Astrocyte of the cerebellum (primary cell): ENCODE measurements at regions not wholly inside any gene's neighbourhood (a gene's known extent, or its start where the extent isn't known, plus 50 kb on each side); places are given as distances from the start of the nearest gene placed in this dataset.
"Not testable (repeated sequence)": the region's sequence is repeated elsewhere in the genome, so short reads cannot be mapped to it uniquely, and the experiment has no call there.

Experiments
- DNase-seq: peaks from one replicate; pipeline ENCODE4 v3.0.0-alpha.2; 2011; ENCODE audit warnings: low read depth
- H3K4me3 ChIP-seq: 2 replicates; pipeline ENCODE4 v1.5.1; 2011; ENCODE audit warnings: mild to moderate bottlenecking, low read depth, low read length, moderate library complexity
- CTCF ChIP-seq: IDR thresholded peaks from 2 replicates; pipeline ENCODE4 v1.5.1; 2012; ENCODE audit warnings: low read length, low read depth, moderate library complexity, mild to moderate bottlenecking; ENCODE audit errors: missing control alignments
- in situ Hi-C: cut with HindIII; loops from 2 replicates; pipeline ENCODE4 v1.10.0; 2017; ENCODE audit warnings: low sequenced_read_pairs

GRCh38 chr6:85912582-85912981, 269.9 kb upstream of the SYNCRIP start:
- DNase-seq: no peak
- in situ Hi-C loops: no loop called here
- no peak for TF ChIP-seq CTCF

DNA sequence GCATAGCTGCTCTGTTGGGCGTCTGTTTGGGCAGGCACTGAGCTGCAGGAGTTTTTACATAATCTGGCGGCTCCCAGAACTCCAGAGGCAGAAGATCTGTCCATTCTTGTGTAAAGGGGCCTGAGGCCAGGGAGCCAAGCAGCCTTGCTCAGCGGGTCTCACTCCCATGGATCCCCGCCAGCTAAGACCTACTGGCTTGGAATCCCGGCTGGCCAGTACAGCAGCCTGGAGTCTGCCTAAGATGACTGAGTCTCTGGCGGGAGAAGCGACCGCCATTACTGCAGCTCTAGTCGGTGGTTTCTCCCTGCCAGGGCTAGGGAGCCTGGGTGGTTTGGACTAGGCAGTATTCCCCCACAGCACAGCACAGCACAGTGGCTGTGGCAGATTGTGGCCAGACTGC, 268.4 kb upstream of the SYNCRIP start:
- H3K4me3 ChIP-seq: no peak overlapping the region
- in situ Hi-C loops: no loop called here
- no peak for DNase-seq
- TF ChIP-seq CTCF: no peak

More at GRCh38 chr6:85912582-85912981, 269.9 kb upstream of the SYNCRIP start:
- no peak overlapping the region for H3K4me3 ChIP-seq

- in situ Hi-C loops, DNase-seq, H3K4me3 ChIP-seq: not testable (repeated sequence)
Observed at GRCh38 chr6:85908120-85908519, 265.4 kb upstream of the SYNCRIP start.

GRCh38 chr6:85892346-85892745, 249.7 kb upstream of the SYNCRIP start:
- no peak overlapping the region for H3K4me3 ChIP-seq
- TF ChIP-seq CTCF: no peak
- in situ Hi-C loops: no loop called here
- DNase-seq: no peak

DNA sequence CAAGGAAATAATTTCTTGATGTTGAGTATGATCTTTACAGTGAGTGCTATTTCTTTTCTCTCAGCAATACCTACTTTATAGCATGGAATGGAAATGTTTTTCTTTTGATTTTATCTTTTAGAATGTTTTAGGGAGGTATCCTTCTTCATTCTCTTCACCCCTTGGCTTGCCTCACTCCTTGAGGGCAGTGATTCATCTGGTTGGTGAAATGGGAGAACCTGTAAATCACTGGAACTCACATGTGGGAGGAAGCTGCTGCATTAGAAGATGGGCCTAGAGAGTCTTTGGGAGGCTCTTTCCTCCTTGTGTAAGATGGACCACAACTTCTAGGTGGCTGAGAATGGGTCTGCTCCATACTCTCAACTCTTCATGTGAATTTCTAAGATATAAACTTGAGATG, 244.8 kb upstream of the SYNCRIP start:
- no peak overlapping the region for H3K4me3 ChIP-seq
- in situ Hi-C loops: no loop called here
- TF ChIP-seq CTCF: no peak
- no peak for DNase-seq

GRCh38 chr6:85868685-85869084, 226.0 kb upstream of the SYNCRIP start:
- no peak for TF ChIP-seq CTCF
- in situ Hi-C loops: no loop called here
- H3K4me3 ChIP-seq: no peak overlapping the region

GRCh38 chr6:85867595-85867994, 224.9 kb upstream of the SYNCRIP start:
- in situ Hi-C loops: no loop called here
- no peak overlapping the region for H3K4me3 ChIP-seq
- no peak for TF ChIP-seq CTCF
- no peak for DNase-seq

More at GRCh38 chr6:85868685-85869084, 226.0 kb upstream of the SYNCRIP start:
- DNase-seq: no peak
